ENCODE measurements at regions not wholly inside any gene's neighbourhood (a gene's known extent, or its start where the extent isn't known, plus 50 kb on each side); places are given as distances from the start of the nearest gene placed in this dataset.

DNA sequence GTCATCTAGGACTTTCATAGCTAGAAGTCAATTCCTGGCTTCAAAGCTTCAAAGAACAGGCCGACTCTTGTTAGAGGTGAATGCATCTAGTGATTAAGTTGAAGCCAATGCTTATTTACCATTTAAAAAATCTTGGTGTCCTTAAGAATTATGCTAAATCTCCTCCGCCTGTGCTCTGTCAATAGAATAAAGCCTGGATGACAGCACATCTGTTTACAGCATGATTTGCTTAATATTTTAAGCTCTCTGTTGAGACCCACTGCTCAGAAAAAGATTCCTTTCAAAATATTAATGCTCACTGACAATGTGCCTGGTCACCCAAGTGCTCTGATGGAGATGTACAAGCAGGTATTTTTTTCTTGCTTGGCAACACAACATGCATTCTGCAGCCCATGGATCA lies 649.1 kb upstream of the USP24 start (continued):
- TF ChIP-seq CERS6 (CRISPR knock-in tag; IDR thresholded peaks at IDR 0.05): no peak
- TF ChIP-seq ZNF383 (CRISPR knock-in tag; IDR thresholded peaks at IDR 0.05; ENCODE audit: borderline replicate concordance): no peak

- in situ Hi-C loops (cut with HindIII; ENCODE audit: extremely low pct_ligation_motif_present, low pct_unique_long_range_greater_than_20kb) (loop anchor here (25.0 kb wide), 1 partner anchor 725 kb away; the partner anchor contains the start of gene PLPP3), intact Hi-C loops (cut with micrococcal nuclease; ENCODE audit: unreplicated experiment) (loop anchor here (2.0 to 10.0 kb wide), 2 partner anchors 723 to 847 kb away; no protein-coding TSS in a partner anchor)
- Histone ChIP-seq H3K4me2 (ENCODE audit: low read depth, low read length) (no peak overlapping the region), H4K20me1 (ENCODE audit: insufficient read depth, low read length) (no peaks in the 10 kb centered on the region), H3K9ac (ENCODE audit: insufficient read depth, low read depth, low read length) (no peak overlapping the region), H3K36me3 (replicated peaks in 1 of 2; ENCODE audit: control insufficient read depth in 1 of 2, insufficient read depth in 2 of 2, low read length in 2 of 2) (no peaks in the 10 kb centered on the region), H3K4me1 (ENCODE audit: insufficient read depth, low read length) (no peaks in the 10 kb centered on the region), H3K79me2 (ENCODE audit: insufficient read depth, low read length) (no peaks in the 10 kb centered on the region), H3K27ac (ENCODE audit: extremely low read length, insufficient read depth, low read length) (no peak overlapping the region), H3K27me3 (ENCODE audit: control insufficient read depth in 1 of 2, insufficient read depth in 2 of 2, low read length in 2 of 2) (no peaks in the 10 kb centered on the region), H3K4me3 (replicated peaks in 1 of 3; ENCODE audit: insufficient read depth in 1 of 3, low read depth in 2 of 3, low read length in 3 of 3) (no peak overlapping the region), H3K9me3 (ENCODE audit: low read length) (no peaks in the 10 kb centered on the region), H2AFZ (ENCODE audit: low read length) (no peak overlapping the region)
- WGBS (ENCODE audit: low lambda C conversion rate): 39% methylated on average over 3 of the region's 3 CpGs
- no peak for ATAC-seq
- no peak for FAIRE-seq
- ChIA-PET CTCF (ENCODE audit: low intra/inter-chr PET ratio, low total read pairs) (no interaction called here), POLR2A (no interaction called here)
- no peak for DNase-seq (ENCODE audit: low spot score)
- TF ChIP-seq ERF (CRISPR knock-in tag; IDR thresholded peaks at IDR 0.05) (no peak), ZNF605 (CRISPR knock-in tag; IDR thresholded peaks at IDR 0.05) (no peak), FIP1L1 (IDR thresholded peaks at IDR 0.05; ENCODE audit: borderline replicate concordance, insufficient read depth, low read depth, low read length) (no peak), TP53 (CRISPR knock-in tag; conservative IDR thresholded peaks at IDR 0.05) (no peak), ZNF777 (CRISPR knock-in tag; IDR thresholded peaks at IDR 0.05) (no peak)
- no TSS peak for BruUV-seq (replicated peaks)
Measured at GRCh38 chr1:55861676-55862340, 646.6 kb upstream of the USP24 start.
